ENCODE measurements at regions not wholly inside any gene's neighbourhood (a gene's known extent, or its start where the extent isn't known, plus 50 kb on each side); places are given as distances from the start of the nearest gene placed in this dataset.

DNA sequence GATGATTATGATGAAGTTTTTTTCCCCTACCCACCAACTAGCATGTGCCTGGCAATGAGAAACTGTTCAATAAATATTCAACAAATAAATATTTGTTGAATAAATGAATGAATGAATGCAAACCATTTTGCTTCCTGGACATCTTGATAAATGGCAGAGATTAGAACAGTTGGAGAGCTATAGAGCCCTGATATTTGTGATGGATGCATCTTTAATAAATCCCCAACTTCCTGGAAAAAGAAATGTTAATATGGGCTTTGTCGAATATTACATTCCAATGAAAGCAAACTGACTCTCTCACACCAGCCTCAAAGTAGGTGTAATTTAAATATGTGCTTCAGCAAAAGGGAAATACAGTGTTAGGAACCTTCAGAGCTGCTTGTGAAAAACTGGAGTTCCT, 419.7 kb downstream of the MID1IP1 start:
- Histone ChIP-seq H3K4me3 (ENCODE audit: low read depth, low read length) (no peak overlapping the region), H3K36me3 (ENCODE audit: control insufficient read depth, insufficient read depth, low read length) (no peaks in the 10 kb centered on the region), H3K9me3 (no peaks in the 10 kb centered on the region), H3K4me1 (no peaks in the 10 kb centered on the region), H3K27me3 (replicated peaks; ENCODE audit: control insufficient read depth, insufficient read depth, low read length) (no peaks in the 10 kb centered on the region)
- CTCF ChIA-PET: no interaction called here
- peaks cover 5% of the 10 kb centered on the region for H3K27me3 Mint-ChIP-seq (ENCODE audit: insufficient read depth, unreplicated experiment)
- H3K27ac Mint-ChIP-seq (ENCODE audit: unreplicated experiment): no peak overlapping the region
- no peaks in the 10 kb centered on the region for H3K36me3 Mint-ChIP-seq (ENCODE audit: insufficient read depth, unreplicated experiment)
- no peak for DNase-seq
- H3K4me1 Mint-ChIP-seq (ENCODE audit: low read depth, unreplicated experiment): no peaks in the 10 kb centered on the region
- intact Hi-C loops (cut with micrococcal nuclease; ENCODE audit: unreplicated experiment): no loop called here
- H3K9me3 Mint-ChIP-seq (ENCODE audit: unreplicated experiment): no peaks in the 10 kb centered on the region
- no peak overlapping the region for H3K4me3 Mint-ChIP-seq (ENCODE audit: unreplicated experiment)
- POLR2A ChIA-PET: no interaction called here
- no TSS peak for BruUV-seq (replicated peaks)
- TF ChIP-seq, protein P1, sequence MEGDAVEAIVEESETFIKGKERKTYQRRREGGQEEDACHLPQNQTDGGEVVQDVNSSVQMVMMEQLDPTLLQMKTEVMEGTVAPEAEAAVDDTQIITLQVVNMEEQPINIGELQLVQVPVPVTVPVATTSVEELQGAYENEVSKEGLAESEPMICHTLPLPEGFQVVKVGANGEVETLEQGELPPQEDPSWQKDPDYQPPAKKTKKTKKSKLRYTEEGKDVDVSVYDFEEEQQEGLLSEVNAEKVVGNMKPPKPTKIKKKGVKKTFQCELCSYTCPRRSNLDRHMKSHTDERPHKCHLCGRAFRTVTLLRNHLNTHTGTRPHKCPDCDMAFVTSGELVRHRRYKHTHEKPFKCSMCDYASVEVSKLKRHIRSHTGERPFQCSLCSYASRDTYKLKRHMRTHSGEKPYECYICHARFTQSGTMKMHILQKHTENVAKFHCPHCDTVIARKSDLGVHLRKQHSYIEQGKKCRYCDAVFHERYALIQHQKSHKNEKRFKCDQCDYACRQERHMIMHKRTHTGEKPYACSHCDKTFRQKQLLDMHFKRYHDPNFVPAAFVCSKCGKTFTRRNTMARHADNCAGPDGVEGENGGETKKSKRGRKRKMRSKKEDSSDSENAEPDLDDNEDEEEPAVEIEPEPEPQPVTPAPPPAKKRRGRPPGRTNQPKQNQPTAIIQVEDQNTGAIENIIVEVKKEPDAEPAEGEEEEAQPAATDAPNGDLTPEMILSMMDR (IDR thresholded peaks at IDR 0.05; ENCODE audit: insufficient read depth in 1 of 2, low read depth in 1 of 2, low read length in 1 of 2, severe bottlenecking in 1 of 2, unreplicated experiment in 1 of 2): no peak

DNA sequence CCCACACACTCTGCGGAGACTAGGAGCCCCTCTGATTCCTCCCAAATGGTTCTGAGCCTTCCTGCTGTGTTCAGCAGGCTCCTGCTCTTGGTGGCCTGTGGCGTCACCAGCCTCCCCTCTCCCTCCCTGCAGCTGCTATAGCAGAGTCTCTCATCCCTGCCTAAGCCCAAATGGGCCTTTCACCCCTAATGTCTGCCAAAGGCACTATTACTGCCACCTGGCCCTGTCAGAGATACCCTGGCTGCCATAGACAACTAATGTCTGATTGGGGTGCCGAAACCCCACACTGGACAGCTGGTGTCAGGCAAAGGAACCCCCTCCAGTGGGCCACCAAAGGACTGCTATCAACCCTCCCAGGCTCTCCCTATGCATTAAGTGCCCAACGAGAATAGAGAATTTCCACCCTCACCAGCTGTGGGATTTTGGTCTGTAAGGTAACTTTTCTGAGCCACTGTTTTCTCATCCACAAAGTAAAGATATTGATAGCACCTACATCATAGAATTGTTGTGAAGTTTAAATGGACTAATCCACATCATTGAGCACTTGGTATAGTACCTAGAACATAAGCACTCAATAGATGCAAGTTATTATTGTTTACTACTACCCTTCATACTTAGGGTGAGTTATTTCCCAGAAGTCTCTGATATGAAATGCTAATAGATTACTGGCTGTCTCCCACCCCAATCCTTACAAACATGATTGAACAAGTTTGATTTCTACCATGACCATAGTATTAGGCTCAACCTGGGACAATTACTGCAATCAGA, 421.3 kb downstream of the MID1IP1 start:
- Histone ChIP-seq H3K36me3 (ENCODE audit: control insufficient read depth, insufficient read depth, low read length) (no peaks in the 10 kb centered on the region), H3K4me3 (ENCODE audit: low read depth, low read length) (no peak overlapping the region), H3K27me3 (replicated peaks; ENCODE audit: control insufficient read depth, insufficient read depth, low read length) (no peaks in the 10 kb centered on the region), H3K4me1 (no peaks in the 10 kb centered on the region), H3K9me3 (no peaks in the 10 kb centered on the region)
- Mint-ChIP-seq H3K27me3 (ENCODE audit: insufficient read depth, unreplicated experiment) (peaks cover 8% of the 10 kb centered on the region), H3K9me3 (ENCODE audit: unreplicated experiment) (no peaks in the 10 kb centered on the region), H3K4me1 (ENCODE audit: low read depth, unreplicated experiment) (no peaks in the 10 kb centered on the region), H3K27ac (ENCODE audit: unreplicated experiment) (no peak overlapping the region), H3K36me3 (ENCODE audit: insufficient read depth, unreplicated experiment) (peaks cover 4% of the 10 kb centered on the region), H3K4me3 (ENCODE audit: unreplicated experiment) (no peak overlapping the region)
- no TSS peak for BruUV-seq (replicated peaks)
- TF ChIP-seq, protein P1 (IDR thresholded peaks at IDR 0.05; ENCODE audit: insufficient read depth in 1 of 2, low read depth in 1 of 2, low read length in 1 of 2, severe bottlenecking in 1 of 2, unreplicated experiment in 1 of 2): no peak
- intact Hi-C loops (cut with micrococcal nuclease; ENCODE audit: unreplicated experiment): no loop called here
- no peak for DNase-seq
- CTCF ChIA-PET: no interaction called here
- POLR2A ChIA-PET: no interaction called here

DNA sequence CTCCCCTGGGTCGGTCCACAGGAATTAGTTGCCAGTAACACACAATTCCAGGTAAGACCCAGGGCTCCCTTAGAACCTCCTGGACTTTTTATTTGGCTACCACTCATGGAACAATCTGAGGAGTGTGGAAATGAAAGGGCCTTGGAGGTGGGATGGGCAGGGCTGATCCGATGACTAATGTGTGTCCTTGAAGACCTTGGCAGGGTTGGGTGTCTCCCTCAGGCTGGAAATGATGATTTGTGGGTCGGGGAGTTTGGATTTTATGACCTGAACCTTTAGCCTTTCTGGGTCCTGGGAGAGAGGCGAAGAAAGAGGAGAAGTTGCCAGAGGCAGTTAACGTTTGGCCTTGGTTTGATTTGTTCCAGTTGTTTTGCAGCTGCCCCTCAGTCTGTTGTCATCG, 425.0 kb downstream of the MID1IP1 start:
- intact Hi-C loops (cut with micrococcal nuclease; ENCODE audit: unreplicated experiment): no loop called here
- Histone ChIP-seq H3K9me3 (no peaks in the 10 kb centered on the region), H3K27me3 (replicated peaks; ENCODE audit: control insufficient read depth, insufficient read depth, low read length) (no peaks in the 10 kb centered on the region), H3K4me1 (no peaks in the 10 kb centered on the region), H3K36me3 (ENCODE audit: control insufficient read depth, insufficient read depth, low read length) (no peaks in the 10 kb centered on the region), H3K4me3 (ENCODE audit: low read depth, low read length) (no peak overlapping the region)
- no TSS peak for BruUV-seq (replicated peaks)
- peaks cover 5% of the 10 kb centered on the region for H3K27me3 Mint-ChIP-seq (ENCODE audit: insufficient read depth, unreplicated experiment)
- H3K4me3 Mint-ChIP-seq (ENCODE audit: unreplicated experiment): no peak overlapping the region
- no peak overlapping the region for H3K27ac Mint-ChIP-seq (ENCODE audit: unreplicated experiment)
- CTCF ChIA-PET: no interaction called here
- POLR2A ChIA-PET: no interaction called here
- no peaks in the 10 kb centered on the region for H3K9me3 Mint-ChIP-seq (ENCODE audit: unreplicated experiment)
- TF ChIP-seq, protein P1 (IDR thresholded peaks at IDR 0.05; ENCODE audit: insufficient read depth in 1 of 2, low read depth in 1 of 2, low read length in 1 of 2, severe bottlenecking in 1 of 2, unreplicated experiment in 1 of 2): no peak
- H3K4me1 Mint-ChIP-seq (ENCODE audit: low read depth, unreplicated experiment): no peaks in the 10 kb centered on the region
- H3K36me3 Mint-ChIP-seq (ENCODE audit: insufficient read depth, unreplicated experiment): peaks cover 4% of the 10 kb centered on the region
- DNase-seq: no peak

Data from Caco-2 (cell line).